Ascending aorta (tissue), 2 donors: ENCODE measurements at regions not wholly inside any gene's neighbourhood (a gene's known extent, or its start where the extent isn't known, plus 50 kb on each side); places are given as distances from the start of the nearest gene placed in this dataset.

Source experiments
- DNase-seq, 2 donors: peaks; one replicate each; pipeline ENCODE4 v3.0.0-alpha.2; 2019; ENCODE audit warnings: low spot score in 2 of 2
- H3K27ac ChIP-seq, 2 donors: fragments of 200-600 bp; sonication (generic); one replicate each; pipeline ENCODE4 v1.5.1; 2016 to 2017; ENCODE audit warnings: mild to moderate bottlenecking in 1 of 2
- H3K27me3 ChIP-seq: fragments of 200-600 bp; sonication (generic); one replicate; pipeline ENCODE4 v1.5.1; 2017
- H3K36me3 ChIP-seq, 2 donors: fragments of 200-600 bp; sonication (generic); one replicate each; pipeline ENCODE4 v1.5.1; 2016
- H3K4me1 ChIP-seq, 2 donors: fragments of 200-600 bp; sonication (generic); one replicate each; pipeline ENCODE4 v1.5.1; 2016 to 2017; ENCODE audit warnings: mild to moderate bottlenecking in 1 of 2
- H3K4me3 ChIP-seq, 2 donors: fragments of 200-600 bp; sonication (generic); one replicate each; pipeline ENCODE4 v1.5.1; 2016 to 2017; ENCODE audit warnings: mild to moderate bottlenecking in 1 of 2
- H3K9me3 ChIP-seq, 2 donors: fragments of 200-600 bp; sonication (generic); one replicate each; pipeline ENCODE4 v1.5.1; 2016
- CTCF ChIP-seq, 3 experiments: fragments of 200-600 bp in 2 of 3; fragments of 450-650 bp in 1 of 3; sonication (generic) in 2 of 3; IDR thresholded peaks; one replicate each; pipeline ENCODE4 v1.5.1; 2016 to 2019; ENCODE audit warnings: antibody characterized with exemption in 3 of 3, mild to moderate bottlenecking in 1 of 3, moderate library complexity in 1 of 3
- intact Hi-C: fragments of 100-400 bp; cut with DNase I; formaldehyde crosslinking; loops from one replicate; pipeline ENCODE4 v1.15.1; 2023

GRCh38 chr16:86671486-86672178 is 93.3 kb downstream of the FOXL1 start:
- intact Hi-C loops = no loop called here
- H3K27me3 ChIP-seq = no peaks in the 10 kb centered on the region
- peak in 1 of 2 donors; percentile 16 for DNase-seq
- no peaks in the 10 kb centered on the region for H3K9me3 ChIP-seq
- peaks cover 6 to 13% of the 10 kb centered on the region in 2 donors for H3K4me1 ChIP-seq
- H3K27ac ChIP-seq = no peak overlapping the region
- H3K4me3 ChIP-seq = no peak overlapping the region
- TF ChIP-seq CTCF (IDR thresholded peaks at IDR 0.05) = no peak
- H3K36me3 ChIP-seq = no peaks in the 10 kb centered on the region

DNA sequence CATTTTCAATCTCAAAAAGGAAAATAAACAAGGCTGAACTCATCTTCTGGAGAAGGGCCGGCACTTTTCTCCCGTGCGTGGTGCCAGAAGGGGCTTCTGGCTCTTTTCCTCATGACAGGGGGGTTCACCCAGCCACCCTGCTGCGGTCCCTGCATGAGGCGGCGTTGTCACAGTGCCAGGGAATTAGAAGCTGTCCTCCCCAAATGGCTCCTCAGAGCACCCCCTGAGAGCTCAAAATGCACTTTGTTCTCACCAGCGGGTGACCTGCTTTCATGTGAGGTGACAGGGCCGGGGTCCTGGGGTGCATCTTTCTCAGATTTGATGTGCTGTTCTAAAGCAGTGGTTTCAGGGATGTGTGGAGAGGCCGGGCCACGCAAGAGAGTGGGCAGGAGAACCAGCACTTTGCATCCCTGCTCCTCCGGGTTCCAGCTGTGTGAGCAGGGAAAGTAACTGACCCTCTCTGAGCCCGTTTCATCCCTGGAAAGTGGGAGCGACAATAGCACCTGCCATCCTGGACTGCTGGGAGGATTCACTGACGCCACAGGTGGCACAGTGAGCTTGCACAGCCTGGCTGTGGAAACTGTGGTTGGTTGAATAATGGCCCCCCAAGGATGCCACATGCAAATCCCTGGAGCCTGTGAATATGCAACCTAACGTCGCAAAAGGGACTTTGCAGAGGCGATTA is 94.0 kb downstream of the FOXL1 start:
- intact Hi-C loops = no loop called here
- no peak for TF ChIP-seq CTCF (IDR thresholded peaks at IDR 0.05)
- peak in 1 of 2 donors; percentile 59 for DNase-seq
- Histone ChIP-seq H3K9me3 (no peaks in the 10 kb centered on the region), H3K27me3 (no peaks in the 10 kb centered on the region), H3K27ac (no peak overlapping the region), H3K4me3 (no peak overlapping the region), H3K4me1 (peaks cover 6 to 14% of the 10 kb centered on the region in 2 donors), H3K36me3 (no peaks in the 10 kb centered on the region)

DNA sequence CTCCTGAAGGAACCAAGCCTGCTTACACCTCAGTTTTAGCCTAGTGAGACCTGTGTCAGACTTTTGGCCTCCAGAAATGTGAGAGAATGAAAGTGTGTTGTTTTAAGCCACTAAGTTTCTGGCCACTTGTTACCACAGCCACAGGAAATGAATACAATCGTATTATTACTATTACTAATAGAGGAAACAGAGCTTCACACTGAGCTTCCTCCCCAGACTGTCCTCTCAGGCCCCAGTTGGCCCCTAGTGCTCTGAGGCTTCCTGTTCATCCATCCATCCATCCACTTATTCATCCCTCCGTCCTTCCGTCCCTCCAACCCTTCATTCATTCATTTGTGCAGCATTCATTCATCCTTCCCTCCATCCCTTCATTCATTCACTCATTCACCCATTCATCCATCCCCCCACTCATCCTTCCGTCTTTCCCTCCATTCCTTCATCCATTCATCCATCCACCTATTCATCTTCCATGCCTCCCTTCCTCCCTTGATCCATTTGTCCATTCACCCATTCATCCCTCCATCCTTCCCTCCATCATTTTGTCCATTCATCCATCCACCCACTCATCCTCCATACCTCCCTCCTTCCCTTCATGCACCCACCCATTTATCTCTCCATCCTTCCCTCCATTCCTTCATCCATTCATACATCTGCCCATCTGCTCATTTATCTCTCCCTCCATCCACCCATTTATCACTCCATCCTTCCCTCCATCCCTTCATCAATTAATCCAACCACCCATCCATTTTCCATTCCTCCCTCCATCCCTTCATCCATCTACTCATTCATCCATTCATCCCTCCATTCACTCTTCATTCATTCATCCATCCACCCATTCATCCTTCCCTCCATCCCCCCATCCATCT is 95.0 kb downstream of the FOXL1 start:
- no peaks in the 10 kb centered on the region for H3K9me3 ChIP-seq
- H3K4me3 ChIP-seq = no peak overlapping the region
- TF ChIP-seq CTCF (IDR thresholded peaks at IDR 0.05) = no peak
- no peaks in the 10 kb centered on the region for H3K27me3 ChIP-seq
- no peak overlapping the region for H3K27ac ChIP-seq
- no peak for DNase-seq
- peaks cover 6 to 19% of the 10 kb centered on the region in 2 donors for H3K4me1 ChIP-seq
- no peaks in the 10 kb centered on the region for H3K36me3 ChIP-seq
- intact Hi-C loops = no loop called here

- no peak overlapping the region for H3K4me3 ChIP-seq
- peak in 1 of 2 donors; percentile 15 for DNase-seq
- intact Hi-C loops = no loop called here
- H3K9me3 ChIP-seq = no peaks in the 10 kb centered on the region
- H3K36me3 ChIP-seq = no peaks in the 10 kb centered on the region
- H3K27me3 ChIP-seq = no peaks in the 10 kb centered on the region
- H3K4me1 ChIP-seq = peaks cover 6 to 16% of the 10 kb centered on the region in 2 donors
- H3K27ac ChIP-seq = no peak overlapping the region
- no peak for TF ChIP-seq CTCF (IDR thresholded peaks at IDR 0.05)
Observed at GRCh38 chr16:86673956-86674453, 95.7 kb downstream of the FOXL1 start.

GRCh38 chr16:86676254-86676670 is 97.9 kb downstream of the FOXL1 start:
- Histone ChIP-seq H3K4me3 (no peak overlapping the region), H3K27ac (peak overlapping the region in 1 of 2 donors; percentile 44), H3K36me3 (no peaks in the 10 kb centered on the region), H3K4me1 (peaks cover 3 to 23% of the 10 kb centered on the region in 2 donors), H3K9me3 (no peaks in the 10 kb centered on the region), H3K27me3 (no peaks in the 10 kb centered on the region)
- no peak for TF ChIP-seq CTCF (IDR thresholded peaks at IDR 0.05)
- intact Hi-C loops = no loop called here
- DNase-seq = peak in 1 of 2 donors; percentile 60
